OCI-LY7 (cell line): ENCODE measurements at regions not wholly inside any gene's neighbourhood (a gene's known extent, or its start where the extent isn't known, plus 50 kb on each side); places are given as distances from the start of the nearest gene placed in this dataset.
A peak's percentile ranks its signal among the peaks of the same experiment; 100 is the strongest.

Source experiments
- BruUV-seq: library from RNA; stranded (reverse); fragments of 400-500 nt; replicated peaks from 2 replicates; lab custom pipeline; 2021; lab: Mats Ljungman, UMichigan
- CTCF ChIA-PET: fragments of 300-600 bp; sonication (Branson Sonifier 250); formaldehyde crosslinking; loops from one replicate; lab custom pipeline; 2022; ENCODE audit warnings: antibody characterized with exemption; ENCODE audit not compliant: unreplicated experiment; lab: Charles Lee
- POLR2A ChIA-PET: fragments of 300-600 bp; sonication (Branson Sonifier 250); formaldehyde crosslinking; loops from one replicate; lab custom pipeline; 2022; ENCODE audit warnings: antibody characterized with exemption; lab: Charles Lee
- DNase-seq: peaks from one replicate; pipeline ENCODE4 v3.0.0-alpha.2; 2015; ENCODE audit warnings: low spot score
- H2AFZ ChIP-seq: fragments of 200-600 bp; sonication (generic), shearing (Covaris generic); 2 replicates; pipeline ENCODE4 v1.6.1; 2014; ENCODE audit warnings: mild to moderate bottlenecking, antibody characterized with exemption, low read length, moderate library complexity
- H3K27ac ChIP-seq: fragments of 200-600 bp; sonication (generic); 2 replicates; pipeline ENCODE4 v1.5.1; 2014; ENCODE audit warnings: mixed run types, low read depth, mild to moderate bottlenecking, moderate library complexity, low read length, inconsistent platforms; ENCODE audit not compliant: poor library complexity, severe bottlenecking
- H3K36me3 ChIP-seq: fragments of 200-600 bp; sonication (generic); 2 replicates; pipeline ENCODE4 v1.6.1; 2014; ENCODE audit warnings: mild to moderate bottlenecking, antibody characterized with exemption, low read length, moderate library complexity, mixed read lengths; ENCODE audit not compliant: insufficient read depth
- H3K4me1 ChIP-seq: fragments of 200-600 bp; sonication (generic); 2 replicates; pipeline ENCODE4 v1.5.1; 2014; ENCODE audit warnings: mild to moderate bottlenecking, low read length; ENCODE audit not compliant: insufficient read depth, poor library complexity, severe bottlenecking
- H3K4me2 ChIP-seq: fragments of 200-600 bp; sonication (generic); 2 replicates; pipeline ENCODE4 v1.6.1; 2014; ENCODE audit warnings: mild to moderate bottlenecking, low read length
- H3K4me3 ChIP-seq: fragments of 200-600 bp; sonication (generic); 2 replicates; pipeline ENCODE4 v1.5.1; 2014; ENCODE audit warnings: mild to moderate bottlenecking, low read depth, low read length; ENCODE audit not compliant: poor library complexity, severe bottlenecking
- H3K79me2 ChIP-seq: fragments of 200-600 bp; sonication (generic); 2 replicates; pipeline ENCODE4 v1.6.1; 2016; ENCODE audit warnings: low read depth, mild to moderate bottlenecking, low read length, moderate library complexity, mixed read lengths; ENCODE audit not compliant: insufficient read depth
- H3K9me2 ChIP-seq: fragments of 200-600 bp; sonication (generic); 2 replicates; pipeline ENCODE4 v1.6.1; 2016; ENCODE audit warnings: mild to moderate bottlenecking, low read length, mixed read lengths; ENCODE audit not compliant: insufficient read depth
- H3K9me3 ChIP-seq: fragments of 200-600 bp; sonication (generic); 2 replicates; pipeline ENCODE4 v1.6.1; 2014; ENCODE audit warnings: mild to moderate bottlenecking, mixed run types, low read length, mixed read lengths
- H4K20me1 ChIP-seq: fragments of 200-600 bp; sonication (generic); 2 replicates; pipeline ENCODE4 v1.6.1; 2014; ENCODE audit warnings: mild to moderate bottlenecking, antibody characterized with exemption, low read length, moderate library complexity, mixed read lengths; ENCODE audit not compliant: insufficient read depth
- EZH2phosphoT487 ChIP-seq: fragments of 200-600 bp; sonication (generic); IDR thresholded peaks from 2 replicates; pipeline ENCODE4 v1.6.1; 2018; ENCODE audit warnings: low read depth, borderline replicate concordance, mild to moderate bottlenecking, mixed run types, antibody characterized with exemption, low read length, moderate library complexity, mixed read lengths
- intact Hi-C: fragments of 100-400 bp; cut with micrococcal nuclease; formaldehyde crosslinking; loops from one replicate; pipeline ENCODE4 v1.10.0; 2022; ENCODE audit not compliant: unreplicated experiment
- TF ChIP-seq, protein P1 (sequence below): fragments of 200-600 bp; sonication (generic); conservative IDR thresholded peaks from 2 replicates; pipeline ENCODE4 v1.5.1; 2014; ENCODE audit warnings: mild to moderate bottlenecking, antibody characterized with exemption, low read length, moderate library complexity, mixed read lengths

DNA sequence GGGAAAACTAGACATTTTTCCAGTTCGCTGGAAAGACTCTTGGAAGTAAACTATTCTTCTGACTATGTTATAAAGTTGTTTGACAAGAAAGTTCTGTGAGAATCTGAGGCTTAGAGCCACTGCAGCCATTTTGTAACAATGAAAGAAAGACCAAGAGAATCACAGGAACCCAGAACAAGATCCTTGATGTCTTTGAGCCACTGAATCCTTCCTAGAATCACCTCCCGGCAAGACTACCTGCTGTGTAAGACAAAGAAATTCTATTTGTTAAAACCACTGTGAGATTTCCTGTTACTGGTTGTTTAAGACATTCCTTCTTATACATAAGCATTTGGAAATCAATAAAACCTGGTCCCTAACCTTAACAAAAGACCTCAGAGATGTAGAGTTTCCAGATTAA lies 175.7 kb upstream of the RASGEF1B start:
- peaks cover 59% of the 10 kb centered on the region for H3K4me1 ChIP-seq
- no peaks in the 10 kb centered on the region for H3K79me2 ChIP-seq
- H2AFZ ChIP-seq = peak overlapping the region; percentile 76; the same call in 1 of the 2 replicates
- ChIA-PET CTCF (no interaction called here), POLR2A (no interaction called here)
- intact Hi-C loops = loop anchor here (5.0 kb wide), 1 partner anchor 85 kb away; no protein-coding TSS in a partner anchor
- BruUV-seq = no TSS peak
- peaks cover 24% of the 10 kb centered on the region; the same call in 1 of the 2 replicates for H3K9me3 ChIP-seq
- DNase-seq = no peak
- H3K4me2 ChIP-seq = peak overlapping the region; percentile 6; the same call in 1 of the 2 replicates
- H3K9me2 ChIP-seq = no peaks in the 10 kb centered on the region
- TF ChIP-seq, protein P1, sequence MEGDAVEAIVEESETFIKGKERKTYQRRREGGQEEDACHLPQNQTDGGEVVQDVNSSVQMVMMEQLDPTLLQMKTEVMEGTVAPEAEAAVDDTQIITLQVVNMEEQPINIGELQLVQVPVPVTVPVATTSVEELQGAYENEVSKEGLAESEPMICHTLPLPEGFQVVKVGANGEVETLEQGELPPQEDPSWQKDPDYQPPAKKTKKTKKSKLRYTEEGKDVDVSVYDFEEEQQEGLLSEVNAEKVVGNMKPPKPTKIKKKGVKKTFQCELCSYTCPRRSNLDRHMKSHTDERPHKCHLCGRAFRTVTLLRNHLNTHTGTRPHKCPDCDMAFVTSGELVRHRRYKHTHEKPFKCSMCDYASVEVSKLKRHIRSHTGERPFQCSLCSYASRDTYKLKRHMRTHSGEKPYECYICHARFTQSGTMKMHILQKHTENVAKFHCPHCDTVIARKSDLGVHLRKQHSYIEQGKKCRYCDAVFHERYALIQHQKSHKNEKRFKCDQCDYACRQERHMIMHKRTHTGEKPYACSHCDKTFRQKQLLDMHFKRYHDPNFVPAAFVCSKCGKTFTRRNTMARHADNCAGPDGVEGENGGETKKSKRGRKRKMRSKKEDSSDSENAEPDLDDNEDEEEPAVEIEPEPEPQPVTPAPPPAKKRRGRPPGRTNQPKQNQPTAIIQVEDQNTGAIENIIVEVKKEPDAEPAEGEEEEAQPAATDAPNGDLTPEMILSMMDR = no peak
- H3K36me3 ChIP-seq = peaks cover 14% of the 10 kb centered on the region; the same call in 1 of the 2 replicates
- H4K20me1 ChIP-seq = no peaks in the 10 kb centered on the region
- peak overlapping the region; percentile 90 for H3K27ac ChIP-seq
- H3K4me3 ChIP-seq = no peak overlapping the region

DNA sequence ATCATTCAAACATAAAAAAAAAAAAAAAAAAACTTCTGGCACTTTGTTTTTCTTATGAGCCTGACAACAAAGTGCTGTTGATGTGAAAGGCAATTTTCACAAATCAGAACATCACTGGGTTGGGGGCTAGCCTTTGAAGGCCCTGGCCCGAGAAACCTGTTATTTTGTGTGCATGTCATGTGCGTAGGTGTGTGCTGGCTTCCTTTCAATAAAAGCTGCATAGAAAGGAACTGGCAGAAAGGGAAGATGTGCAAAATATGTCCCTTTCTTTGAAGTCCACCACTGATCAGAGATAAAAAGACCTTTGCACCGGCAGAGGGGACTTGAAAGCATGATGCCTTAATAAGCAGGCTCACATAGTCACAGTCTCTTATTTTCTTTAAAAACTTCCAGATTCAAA lies 170.8 kb upstream of the RASGEF1B start:
- no peak overlapping the region for H2AFZ ChIP-seq
- H3K79me2 ChIP-seq = no peaks in the 10 kb centered on the region
- H3K4me1 ChIP-seq = peaks cover 11% of the 10 kb centered on the region
- TF ChIP-seq EZH2phosphoT487 = no peak
- TF ChIP-seq, protein P1 = no peak
- H3K27ac ChIP-seq = no peak overlapping the region
- peaks cover 14% of the 10 kb centered on the region; the same call in 1 of the 2 replicates for H3K36me3 ChIP-seq
- no TSS peak for BruUV-seq
- ChIA-PET CTCF (no interaction called here), POLR2A (interaction anchor here (0.9 to 1.5 kb wide), 3 partner anchors 8 to 46 kb away, joined by 3 to 5 read pairs (median 4); no protein-coding TSS in a partner anchor)
- H3K4me3 ChIP-seq = no peak overlapping the region
- no peak for DNase-seq
- H3K9me2 ChIP-seq = no peaks in the 10 kb centered on the region
- intact Hi-C loops = no loop called here
- no peaks in the 10 kb centered on the region for H4K20me1 ChIP-seq
- H3K9me3 ChIP-seq = peaks cover 24% of the 10 kb centered on the region; the same call in 1 of the 2 replicates
- H3K4me2 ChIP-seq = no peak overlapping the region

DNA sequence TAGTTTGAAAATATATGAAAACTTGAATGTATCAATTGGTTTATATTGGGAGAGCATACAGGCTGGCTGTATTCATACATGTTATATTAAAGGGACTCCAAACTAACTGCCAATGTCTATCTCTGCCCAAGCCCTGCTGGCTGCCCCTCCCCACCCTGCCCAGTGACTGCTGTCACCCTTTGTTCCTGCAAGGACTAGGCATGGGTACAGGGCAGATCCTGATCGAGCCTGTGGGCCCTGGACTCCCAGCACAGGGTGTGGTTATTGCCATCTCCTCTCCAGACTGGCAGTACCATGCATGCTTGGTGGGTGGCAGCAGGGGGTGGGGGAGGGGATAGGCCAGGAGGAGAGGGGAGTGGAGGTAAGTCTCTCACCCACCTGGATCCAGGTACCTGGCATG lies 167.5 kb upstream of the RASGEF1B start:
- no peak overlapping the region for H2AFZ ChIP-seq
- H3K4me1 ChIP-seq = peaks cover 27% of the 10 kb centered on the region
- no peaks in the 10 kb centered on the region for H4K20me1 ChIP-seq
- ChIA-PET CTCF (no interaction called here), POLR2A (no interaction called here)
- no peaks in the 10 kb centered on the region for H3K9me2 ChIP-seq
- peaks cover 7% of the 10 kb centered on the region; the same call in 1 of the 2 replicates for H3K9me3 ChIP-seq
- no peak for TF ChIP-seq EZH2phosphoT487
- TF ChIP-seq, protein P1 = no peak
- H3K36me3 ChIP-seq = peaks cover 7% of the 10 kb centered on the region; the same call in 1 of the 2 replicates
- H3K4me2 ChIP-seq = no peak overlapping the region
- no peak overlapping the region for H3K27ac ChIP-seq
- no peak overlapping the region for H3K4me3 ChIP-seq
- no TSS peak for BruUV-seq
- intact Hi-C loops = no loop called here
- no peaks in the 10 kb centered on the region for H3K79me2 ChIP-seq
- DNase-seq = no peak
